ENCODE measurements at regions not wholly inside any gene's neighbourhood (a gene's known extent, or its start where the extent isn't known, plus 50 kb on each side); places are given as distances from the start of the nearest gene placed in this dataset.

DNA sequence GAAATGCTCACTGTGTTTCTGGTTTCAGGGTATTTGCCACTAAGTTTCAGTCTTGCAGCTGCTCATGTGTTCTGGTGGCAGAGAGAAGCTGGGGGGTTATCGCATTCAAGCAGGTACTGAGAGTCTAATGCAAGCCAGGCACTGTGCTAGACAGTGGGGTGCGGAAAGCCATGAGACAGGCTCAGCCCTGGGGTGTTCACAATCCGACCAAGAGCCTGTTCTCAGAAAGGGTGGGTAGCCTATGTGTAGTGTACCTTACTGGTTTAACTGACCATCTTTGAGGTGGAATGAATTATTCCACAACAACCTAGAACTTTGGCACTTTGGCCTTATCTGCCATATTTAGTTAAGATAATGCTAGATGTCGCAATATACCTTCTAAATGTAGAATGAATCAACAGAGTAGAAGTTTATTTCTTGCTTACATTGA, 55.3 kb upstream of the ROR1 start (continued):
- TF ChIP-seq, protein P1, sequence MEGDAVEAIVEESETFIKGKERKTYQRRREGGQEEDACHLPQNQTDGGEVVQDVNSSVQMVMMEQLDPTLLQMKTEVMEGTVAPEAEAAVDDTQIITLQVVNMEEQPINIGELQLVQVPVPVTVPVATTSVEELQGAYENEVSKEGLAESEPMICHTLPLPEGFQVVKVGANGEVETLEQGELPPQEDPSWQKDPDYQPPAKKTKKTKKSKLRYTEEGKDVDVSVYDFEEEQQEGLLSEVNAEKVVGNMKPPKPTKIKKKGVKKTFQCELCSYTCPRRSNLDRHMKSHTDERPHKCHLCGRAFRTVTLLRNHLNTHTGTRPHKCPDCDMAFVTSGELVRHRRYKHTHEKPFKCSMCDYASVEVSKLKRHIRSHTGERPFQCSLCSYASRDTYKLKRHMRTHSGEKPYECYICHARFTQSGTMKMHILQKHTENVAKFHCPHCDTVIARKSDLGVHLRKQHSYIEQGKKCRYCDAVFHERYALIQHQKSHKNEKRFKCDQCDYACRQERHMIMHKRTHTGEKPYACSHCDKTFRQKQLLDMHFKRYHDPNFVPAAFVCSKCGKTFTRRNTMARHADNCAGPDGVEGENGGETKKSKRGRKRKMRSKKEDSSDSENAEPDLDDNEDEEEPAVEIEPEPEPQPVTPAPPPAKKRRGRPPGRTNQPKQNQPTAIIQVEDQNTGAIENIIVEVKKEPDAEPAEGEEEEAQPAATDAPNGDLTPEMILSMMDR (IDR thresholded peaks at IDR 0.05), result no peak
- TF ChIP-seq NFIC (IDR thresholded peaks at IDR 0.05; ENCODE audit: borderline replicate concordance) (no peak), RCOR1 (IDR thresholded peaks at IDR 0.05; ENCODE audit: low read length) (no peak), RXRA (IDR thresholded peaks at IDR 0.05; ENCODE audit: borderline replicate concordance, low read depth) (no peak), MEF2A (IDR thresholded peaks at IDR 0.05; ENCODE audit: borderline replicate concordance, low read depth) (no peak), JUND (IDR thresholded peaks at IDR 0.05) (no peak)
- TF ChIP-seq, protein P2, sequence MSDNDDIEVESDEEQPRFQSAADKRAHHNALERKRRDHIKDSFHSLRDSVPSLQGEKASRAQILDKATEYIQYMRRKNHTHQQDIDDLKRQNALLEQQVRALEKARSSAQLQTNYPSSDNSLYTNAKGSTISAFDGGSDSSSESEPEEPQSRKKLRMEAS (IDR thresholded peaks at IDR 0.05; ENCODE audit: low read depth), result no peak

DNA sequence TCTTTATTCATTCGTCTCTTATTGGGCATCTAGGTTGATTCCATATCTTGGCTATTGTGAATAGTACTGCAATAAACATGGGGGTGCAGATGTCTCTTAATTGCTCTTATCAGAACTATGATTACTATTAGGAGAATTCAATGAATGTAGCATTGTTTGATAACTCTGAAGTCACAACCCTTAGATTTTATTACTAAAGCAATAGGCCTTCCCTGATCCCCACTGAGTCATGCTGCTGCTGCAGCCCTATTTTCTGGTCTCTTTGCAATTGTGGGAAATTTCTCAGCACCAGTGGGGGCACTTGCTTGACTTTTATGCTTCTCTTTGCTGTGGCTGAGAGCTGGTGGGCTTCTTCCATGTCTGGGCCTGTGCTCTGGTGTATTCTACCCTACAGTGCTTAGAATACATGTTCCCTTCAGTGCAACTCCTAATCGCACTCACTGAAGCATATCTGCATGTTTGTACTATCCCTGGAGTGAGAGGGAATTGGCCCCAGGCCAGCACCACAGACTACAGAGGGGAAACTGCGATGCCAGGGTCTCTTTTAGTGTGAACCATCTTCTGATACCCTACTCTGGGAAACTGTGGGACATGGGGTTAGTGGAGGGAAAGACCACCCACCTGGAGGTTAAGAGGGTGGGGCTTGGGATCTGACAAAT, 52.2 kb upstream of the ROR1 start:
- no peaks in the 10 kb centered on the region for H3K36me3 ChIP-seq (replicated peaks in 1 of 2; ENCODE audit: control insufficient read depth in 1 of 2, insufficient read depth in 2 of 2, low read length in 1 of 2)
- ChIA-PET CTCF (interaction anchor here (0.8 to 1.2 kb wide), 3 partner anchors 27 to 548 kb away, joined by 3 read pairs; no protein-coding TSS in a partner anchor), POLR2A (no interaction called here)
- H3K27me3 ChIP-seq (ENCODE audit: insufficient read depth), result no peaks in the 10 kb centered on the region; the same call in 1 of the 2 replicates
- DNase-seq, result peak; percentile 42
- H3K4me2 ChIP-seq, result no peak overlapping the region
- H3K4me3 ChIP-seq (ENCODE audit: low read depth in 2 of 2, low read length in 1 of 2), result no peak overlapping the region
- no peaks in the 10 kb centered on the region for H3K9me2 ChIP-seq
- no peaks in the 10 kb centered on the region for H3K9me3 ChIP-seq
- TF ChIP-seq TCF12 (IDR thresholded peaks at IDR 0.05) (no peak), EZH2phosphoT487 (IDR thresholded peaks at IDR 0.05; ENCODE audit: borderline replicate concordance, low read depth) (no peak), NFIC (IDR thresholded peaks at IDR 0.05; ENCODE audit: borderline replicate concordance) (0 out of 2 replicates have a peak, but pooled peaks have one; percentile 15), RXRA (IDR thresholded peaks at IDR 0.05; ENCODE audit: borderline replicate concordance, low read depth) (no peak)
- 87% methylated on average over 2 of the region's 3 CpGs for WGBS (ENCODE audit: low lambda C conversion rate)
- no peaks in the 10 kb centered on the region for H3K79me2 ChIP-seq (ENCODE audit: insufficient read depth)
- H3F3A ChIP-seq (replicated peaks; ENCODE audit: insufficient read depth), result no peaks in the 10 kb centered on the region
- no peak overlapping the region for H3K9ac ChIP-seq
- no peaks in the 10 kb centered on the region for H4K20me1 ChIP-seq (ENCODE audit: insufficient read depth)
- peaks cover 0 to 9% of the 10 kb centered on the region in 2 experiments; a peak in 2 of 4 replicates for H3K4me1 ChIP-seq (ENCODE audit: control insufficient read depth in 1 of 2, insufficient read depth in 2 of 2, low read depth in 1 of 2, low read length in 1 of 2)
- no peak overlapping the region for H2AFZ ChIP-seq (ENCODE audit: low read depth)
- no peak overlapping the region for H3K27ac ChIP-seq (ENCODE audit: low read depth in 2 of 2, low read length in 1 of 2)

DNA sequence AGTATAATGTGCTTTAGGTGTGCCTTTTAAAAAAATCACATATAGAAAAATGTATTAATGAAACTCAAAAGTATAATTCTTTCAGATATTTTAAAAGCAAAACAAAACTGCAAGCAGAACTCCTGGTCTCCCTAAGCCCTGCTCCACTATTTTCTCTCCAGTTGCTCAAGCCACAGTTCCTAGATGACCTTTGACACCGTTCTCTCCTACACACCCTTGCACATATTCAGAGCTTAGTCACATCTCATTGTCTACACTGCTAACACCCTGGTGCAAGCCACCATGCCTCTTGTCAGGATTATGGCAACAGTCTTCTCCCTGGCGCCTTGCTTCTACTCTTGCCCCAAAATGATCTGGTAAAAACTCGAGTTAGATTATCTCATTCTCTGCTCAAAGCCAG, 50.2 kb upstream of the ROR1 start:
- Histone ChIP-seq H3K36me3 (replicated peaks in 1 of 2; ENCODE audit: control insufficient read depth in 1 of 2, insufficient read depth in 2 of 2, low read length in 1 of 2) (no peaks in the 10 kb centered on the region), H3K27me3 (ENCODE audit: insufficient read depth) (no peaks in the 10 kb centered on the region; the same call in 1 of the 2 replicates), H2AFZ (ENCODE audit: low read depth) (no peak overlapping the region), H3K27ac (ENCODE audit: low read depth in 2 of 2, low read length in 1 of 2) (no peak overlapping the region), H3K9me3 (no peaks in the 10 kb centered on the region), H3K4me2 (no peak overlapping the region), H3K4me3 (ENCODE audit: low read depth in 2 of 2, low read length in 1 of 2) (no peak overlapping the region), H3K79me2 (ENCODE audit: insufficient read depth) (no peaks in the 10 kb centered on the region), H3K4me1 (ENCODE audit: control insufficient read depth in 1 of 2, insufficient read depth in 2 of 2, low read depth in 1 of 2, low read length in 1 of 2) (peaks cover 0 to 4% of the 10 kb centered on the region in 2 experiments; a peak in 1 of 4 replicates), H3F3A (replicated peaks; ENCODE audit: insufficient read depth) (no peaks in the 10 kb centered on the region), H3K9ac (no peak overlapping the region), H3K9me2 (no peaks in the 10 kb centered on the region), H4K20me1 (ENCODE audit: insufficient read depth) (no peaks in the 10 kb centered on the region)
- DNase-seq, result no peak
- POLR2A ChIA-PET, result no interaction called here
- 48% methylated on average over 3 of the region's 3 CpGs for whole genome bisulfite sequencing (ENCODE audit: low lambda C conversion rate)
- CTCF ChIA-PET, result interaction anchor here (0.6 kb wide), 1 partner anchor 337 kb away, joined by 3 read pairs; no protein-coding TSS in a partner anchor
- TF ChIP-seq, protein P3, sequence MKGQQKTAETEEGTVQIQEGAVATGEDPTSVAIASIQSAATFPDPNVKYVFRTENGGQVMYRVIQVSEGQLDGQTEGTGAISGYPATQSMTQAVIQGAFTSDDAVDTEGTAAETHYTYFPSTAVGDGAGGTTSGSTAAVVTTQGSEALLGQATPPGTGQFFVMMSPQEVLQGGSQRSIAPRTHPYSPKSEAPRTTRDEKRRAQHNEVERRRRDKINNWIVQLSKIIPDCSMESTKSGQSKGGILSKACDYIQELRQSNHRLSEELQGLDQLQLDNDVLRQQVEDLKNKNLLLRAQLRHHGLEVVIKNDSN (IDR thresholded peaks at IDR 0.05; ENCODE audit: borderline replicate concordance, low read depth), result no peak
- TF ChIP-seq, protein P4, sequence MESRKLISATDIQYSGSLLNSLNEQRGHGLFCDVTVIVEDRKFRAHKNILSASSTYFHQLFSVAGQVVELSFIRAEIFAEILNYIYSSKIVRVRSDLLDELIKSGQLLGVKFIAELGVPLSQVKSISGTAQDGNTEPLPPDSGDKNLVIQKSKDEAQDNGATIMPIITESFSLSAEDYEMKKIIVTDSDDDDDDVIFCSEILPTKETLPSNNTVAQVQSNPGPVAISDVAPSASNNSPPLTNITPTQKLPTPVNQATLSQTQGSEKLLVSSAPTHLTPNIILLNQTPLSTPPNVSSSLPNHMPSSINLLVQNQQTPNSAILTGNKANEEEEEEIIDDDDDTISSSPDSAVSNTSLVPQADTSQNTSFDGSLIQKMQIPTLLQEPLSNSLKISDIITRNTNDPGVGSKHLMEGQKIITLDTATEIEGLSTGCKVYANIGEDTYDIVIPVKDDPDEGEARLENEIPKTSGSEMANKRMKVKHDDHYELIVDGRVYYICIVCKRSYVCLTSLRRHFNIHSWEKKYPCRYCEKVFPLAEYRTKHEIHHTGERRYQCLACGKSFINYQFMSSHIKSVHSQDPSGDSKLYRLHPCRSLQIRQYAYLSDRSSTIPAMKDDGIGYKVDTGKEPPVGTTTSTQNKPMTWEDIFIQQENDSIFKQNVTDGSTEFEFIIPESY (IDR thresholded peaks at IDR 0.05; ENCODE audit: borderline replicate concordance, low read depth), result no peak
- TF ChIP-seq ELF1 (IDR thresholded peaks at IDR 0.05), result no peak
- no peak for TF ChIP-seq SMC3 (IDR thresholded peaks at IDR 0.05; ENCODE audit: low read depth, low read length)
- TF ChIP-seq FOXJ3 (CRISPR knock-in tag; IDR thresholded peaks at IDR 0.05), result no peak
- no peak for TF ChIP-seq GATA2 (CRISPR knock-in tag; IDR thresholded peaks at IDR 0.05)
- TF ChIP-seq MXI1 (IDR thresholded peaks at IDR 0.05; ENCODE audit: low read depth, low read length), result no peak
- no peak for TF ChIP-seq YY1 (IDR thresholded peaks at IDR 0.05; ENCODE audit: low read depth)
- TF ChIP-seq, protein P2 (IDR thresholded peaks at IDR 0.05; ENCODE audit: low read depth), result no peak
- no peak for TF ChIP-seq FOXM1 (IDR thresholded peaks at IDR 0.05; ENCODE audit: low read depth)
- TF ChIP-seq, protein P5, sequence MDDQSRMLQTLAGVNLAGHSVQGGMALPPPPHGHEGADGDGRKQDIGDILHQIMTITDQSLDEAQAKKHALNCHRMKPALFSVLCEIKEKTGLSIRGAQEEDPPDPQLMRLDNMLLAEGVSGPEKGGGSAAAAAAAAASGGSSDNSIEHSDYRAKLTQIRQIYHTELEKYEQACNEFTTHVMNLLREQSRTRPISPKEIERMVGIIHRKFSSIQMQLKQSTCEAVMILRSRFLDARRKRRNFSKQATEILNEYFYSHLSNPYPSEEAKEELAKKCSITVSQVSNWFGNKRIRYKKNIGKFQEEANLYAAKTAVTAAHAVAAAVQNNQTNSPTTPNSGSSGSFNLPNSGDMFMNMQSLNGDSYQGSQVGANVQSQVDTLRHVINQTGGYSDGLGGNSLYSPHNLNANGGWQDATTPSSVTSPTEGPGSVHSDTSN (IDR thresholded peaks at IDR 0.05), result no peak

All from SK-N-SH (cell line).